DOHH2 (cell line): ENCODE measurements at regions not wholly inside any gene's neighbourhood (a gene's known extent, or its start where the extent isn't known, plus 50 kb on each side); places are given as distances from the start of the nearest gene placed in this dataset.

ENCODE experiments used
- H3F3A ChIP-seq: fragments of 200-600 bp; sonication (generic), shearing (Covaris generic); 2 replicates; pipeline ENCODE4 v1.6.0; 2016; ENCODE audit warnings: antibody characterized with exemption, mild to moderate bottlenecking; ENCODE audit not compliant: control insufficient read depth, insufficient read depth
- H3K27ac ChIP-seq: fragments of 200-600 bp; sonication (generic); 2 replicates; pipeline ENCODE4 v1.5.1; 2014; ENCODE audit warnings: low read depth, mild to moderate bottlenecking, low read length, moderate library complexity
- H3K27me3 ChIP-seq: fragments of 200-600 bp; sonication (generic); 2 replicates; pipeline ENCODE4 v1.6.1; 2014; ENCODE audit warnings: mild to moderate bottlenecking, low read length, mixed read lengths; ENCODE audit not compliant: control insufficient read depth
- H3K36me3 ChIP-seq: fragments of 200-600 bp; sonication (generic); 2 replicates; pipeline ENCODE4 v1.6.1; 2014; ENCODE audit warnings: mild to moderate bottlenecking, low read length, moderate library complexity, mixed read lengths; ENCODE audit not compliant: control insufficient read depth
- H3K4me1 ChIP-seq: fragments of 200-600 bp; sonication (generic); 2 replicates; pipeline ENCODE4 v1.6.1; 2014; ENCODE audit warnings: mild to moderate bottlenecking, low read length, mixed read lengths; ENCODE audit not compliant: control insufficient read depth
- H3K4me2 ChIP-seq: fragments of 200-600 bp; sonication (generic); 2 replicates; pipeline ENCODE4 v1.6.0; 2014; ENCODE audit warnings: mild to moderate bottlenecking, low read length, moderate library complexity
- H3K4me3 ChIP-seq: fragments of 200-600 bp; sonication (generic); 2 replicates; pipeline ENCODE4 v1.5.1; 2014; ENCODE audit warnings: mild to moderate bottlenecking, low read length, mixed read lengths
- H3K79me2 ChIP-seq: fragments of 200-600 bp; sonication (generic); 2 replicates; pipeline ENCODE4 v1.6.1; 2014; ENCODE audit warnings: mild to moderate bottlenecking, low read length, mixed read lengths; ENCODE audit not compliant: control insufficient read depth
- H3K9me2 ChIP-seq: fragments of 200-600 bp; sonication (generic); replicated peaks from 2 replicates; pipeline ENCODE4 v1.6.1; 2014; ENCODE audit warnings: mild to moderate bottlenecking, low read length, mixed read lengths; ENCODE audit not compliant: control insufficient read depth
- H3K9me3 ChIP-seq: fragments of 200-600 bp; sonication (generic); 2 replicates; pipeline ENCODE4 v1.6.1; 2014; ENCODE audit warnings: antibody characterized with exemption, low read length, mixed read lengths; ENCODE audit not compliant: control insufficient read depth, insufficient read depth
- H4K20me1 ChIP-seq: fragments of 200-600 bp; sonication (generic); 2 replicates; pipeline ENCODE4 v1.6.0; 2014; ENCODE audit warnings: low read depth, mild to moderate bottlenecking, antibody characterized with exemption, low read length, moderate library complexity; ENCODE audit not compliant: control insufficient read depth, insufficient read depth
- EZH2phosphoT487 ChIP-seq: fragments of 200-600 bp; sonication (generic); IDR thresholded peaks from 2 replicates; pipeline ENCODE4 v1.6.1; 2017; ENCODE audit warnings: borderline replicate concordance, mild to moderate bottlenecking, antibody characterized with exemption, low read length, moderate library complexity, mixed read lengths
- TF ChIP-seq, protein P1 (sequence below): fragments of 200-600 bp; sonication (generic); IDR thresholded peaks from one replicate; pipeline ENCODE4 v1.5.1; 2014; ENCODE audit warnings: antibody characterized with exemption, mild to moderate bottlenecking, low read depth, low read length; ENCODE audit not compliant: poor library complexity, severe bottlenecking

DNA sequence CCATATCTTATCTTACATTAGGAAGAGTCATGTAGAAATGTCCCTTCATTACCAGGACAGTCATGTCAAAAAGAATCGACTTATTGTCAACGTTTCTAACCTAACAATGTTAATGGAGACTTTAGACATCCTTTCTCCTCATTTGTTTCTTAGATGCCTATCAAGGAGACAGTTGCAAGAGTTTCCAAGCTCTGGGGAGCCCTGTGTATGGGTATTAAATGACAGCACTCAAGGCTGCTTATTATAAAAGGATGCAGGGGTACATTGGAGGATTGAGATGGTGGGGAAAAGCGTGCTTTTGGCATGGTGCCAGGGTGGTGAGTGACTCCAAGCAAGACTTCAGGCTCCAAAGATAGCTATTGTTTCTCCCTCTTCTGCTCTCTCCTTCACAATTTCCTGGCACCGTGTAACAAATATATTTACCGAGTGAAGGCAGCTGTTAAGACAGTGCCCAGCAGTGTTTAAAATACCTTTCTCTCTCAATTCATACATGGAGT lies 461.3 kb upstream of the CLINT1 start:
- TF ChIP-seq, protein P1, sequence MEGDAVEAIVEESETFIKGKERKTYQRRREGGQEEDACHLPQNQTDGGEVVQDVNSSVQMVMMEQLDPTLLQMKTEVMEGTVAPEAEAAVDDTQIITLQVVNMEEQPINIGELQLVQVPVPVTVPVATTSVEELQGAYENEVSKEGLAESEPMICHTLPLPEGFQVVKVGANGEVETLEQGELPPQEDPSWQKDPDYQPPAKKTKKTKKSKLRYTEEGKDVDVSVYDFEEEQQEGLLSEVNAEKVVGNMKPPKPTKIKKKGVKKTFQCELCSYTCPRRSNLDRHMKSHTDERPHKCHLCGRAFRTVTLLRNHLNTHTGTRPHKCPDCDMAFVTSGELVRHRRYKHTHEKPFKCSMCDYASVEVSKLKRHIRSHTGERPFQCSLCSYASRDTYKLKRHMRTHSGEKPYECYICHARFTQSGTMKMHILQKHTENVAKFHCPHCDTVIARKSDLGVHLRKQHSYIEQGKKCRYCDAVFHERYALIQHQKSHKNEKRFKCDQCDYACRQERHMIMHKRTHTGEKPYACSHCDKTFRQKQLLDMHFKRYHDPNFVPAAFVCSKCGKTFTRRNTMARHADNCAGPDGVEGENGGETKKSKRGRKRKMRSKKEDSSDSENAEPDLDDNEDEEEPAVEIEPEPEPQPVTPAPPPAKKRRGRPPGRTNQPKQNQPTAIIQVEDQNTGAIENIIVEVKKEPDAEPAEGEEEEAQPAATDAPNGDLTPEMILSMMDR: no peak
- no peak for TF ChIP-seq EZH2phosphoT487
- Histone ChIP-seq H3F3A (no peaks in the 10 kb centered on the region), H3K36me3 (no peaks in the 10 kb centered on the region), H3K27ac (no peak overlapping the region), H4K20me1 (no peaks in the 10 kb centered on the region), H3K9me3 (no peaks in the 10 kb centered on the region), H3K9me2 (no peaks in the 10 kb centered on the region), H3K4me3 (no peak overlapping the region), H3K27me3 (no peaks in the 10 kb centered on the region), H3K4me1 (no peaks in the 10 kb centered on the region), H3K79me2 (no peaks in the 10 kb centered on the region), H3K4me2 (no peak overlapping the region)

DNA sequence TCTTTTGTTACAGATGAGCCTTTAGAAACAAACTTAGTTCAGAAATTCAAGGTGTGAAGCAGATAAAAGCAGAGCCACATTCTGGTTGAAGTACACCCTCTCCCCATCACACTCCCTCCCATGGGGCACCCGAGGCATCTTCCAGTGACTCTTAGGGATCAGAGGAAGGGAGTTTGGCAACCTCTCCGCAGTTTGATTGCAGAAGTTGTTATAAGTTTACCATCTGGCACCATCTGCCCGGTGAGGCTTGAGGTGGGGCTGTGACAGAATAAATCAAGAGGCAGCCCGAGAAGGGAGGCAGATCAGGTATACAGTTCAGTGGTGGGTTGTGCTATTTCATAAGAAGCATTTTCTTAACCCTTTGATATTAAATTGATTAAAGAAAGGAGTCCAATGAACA lies 458.6 kb upstream of the CLINT1 start:
- Histone ChIP-seq H3K27me3 (no peaks in the 10 kb centered on the region), H3K79me2 (no peaks in the 10 kb centered on the region), H3K4me1 (no peaks in the 10 kb centered on the region), H3K36me3 (no peaks in the 10 kb centered on the region), H3K4me3 (no peak overlapping the region), H3K4me2 (no peak overlapping the region), H3K27ac (no peak overlapping the region), H3K9me3 (no peaks in the 10 kb centered on the region), H3K9me2 (no peaks in the 10 kb centered on the region), H4K20me1 (no peaks in the 10 kb centered on the region), H3F3A (no peaks in the 10 kb centered on the region)
- TF ChIP-seq EZH2phosphoT487: no peak
- TF ChIP-seq, protein P1: no peak

DNA sequence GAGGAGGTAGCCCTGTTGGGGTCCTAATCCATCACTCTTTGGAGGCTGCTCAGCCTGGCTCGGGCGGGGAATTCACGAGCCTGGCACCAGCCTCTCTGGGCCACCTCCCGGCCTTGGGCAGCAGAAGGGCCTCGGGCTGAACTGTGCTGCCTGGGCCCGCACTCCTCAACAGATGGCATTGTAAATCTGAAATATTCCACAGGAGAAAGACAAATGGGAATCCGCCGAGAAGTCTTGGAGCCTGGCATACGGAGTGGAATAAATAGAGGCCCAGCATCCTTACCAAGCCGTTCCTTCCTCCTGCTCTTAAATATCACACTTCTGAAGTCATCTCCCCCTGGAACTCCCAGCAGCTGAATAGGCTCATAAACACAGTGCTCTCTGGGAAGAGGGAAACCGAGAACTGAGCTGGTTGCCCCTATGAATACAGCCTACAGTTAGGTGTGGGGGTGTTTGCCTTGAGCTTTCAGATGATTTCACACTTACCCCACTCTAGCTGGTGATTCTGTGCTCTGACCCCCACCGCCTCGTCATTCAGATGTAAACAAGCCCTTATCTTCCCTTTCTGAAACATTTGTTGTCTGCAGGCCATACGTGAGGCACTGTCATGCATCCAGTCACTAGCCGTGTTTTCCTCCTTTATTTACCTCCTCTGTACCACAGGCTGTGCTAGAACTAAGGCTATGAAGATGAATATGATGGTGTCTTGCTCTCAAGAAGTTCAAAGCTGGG lies 455.0 kb upstream of the CLINT1 start:
- Histone ChIP-seq H3K4me1 (no peaks in the 10 kb centered on the region), H3K9me3 (no peaks in the 10 kb centered on the region), H3K9me2 (no peaks in the 10 kb centered on the region), H3K36me3 (no peaks in the 10 kb centered on the region), H3F3A (no peaks in the 10 kb centered on the region), H4K20me1 (no peaks in the 10 kb centered on the region), H3K79me2 (no peaks in the 10 kb centered on the region), H3K4me2 (no peak overlapping the region), H3K4me3 (no peak overlapping the region), H3K27me3 (no peaks in the 10 kb centered on the region), H3K27ac (no peak overlapping the region)
- no peak for TF ChIP-seq EZH2phosphoT487
- TF ChIP-seq, protein P1: no peak
